ENCODE measurements at regions not wholly inside any gene's neighbourhood (a gene's known extent, or its start where the extent isn't known, plus 50 kb on each side); places are given as distances from the start of the nearest gene placed in this dataset.

GRCh38 chr3:144915202-144915601, 943.6 kb downstream of the DIPK2A start:
- TF ChIP-seq SUZ12 (IDR thresholded peaks at IDR 0.05; ENCODE audit: extremely low read depth, insufficient read depth, insufficient read length) (no peak), YY1 (IDR thresholded peaks at IDR 0.05; ENCODE audit: insufficient read depth, insufficient read length) (no peak), ZNF274 (IDR thresholded peaks at IDR 0.05; ENCODE audit: low read depth, low read length) (no peak)

Measured in NT2/D1 (cell line).